ENCODE measurements at regions not wholly inside any gene's neighbourhood (a gene's known extent, or its start where the extent isn't known, plus 50 kb on each side); places are given as distances from the start of the nearest gene placed in this dataset.

GRCh38 chr6:2454180-2454579 is 208.8 kb upstream of the GMDS start:
- DNase-seq: no peak

- DNase-seq: no peak
These were observed 205.1 kb upstream of the GMDS start for GRCh38 chr6:2450546-2450945.

- DNase-seq: no peak
These were observed 204.2 kb upstream of the GMDS start for GRCh38 chr6:2449572-2449940.

DNA sequence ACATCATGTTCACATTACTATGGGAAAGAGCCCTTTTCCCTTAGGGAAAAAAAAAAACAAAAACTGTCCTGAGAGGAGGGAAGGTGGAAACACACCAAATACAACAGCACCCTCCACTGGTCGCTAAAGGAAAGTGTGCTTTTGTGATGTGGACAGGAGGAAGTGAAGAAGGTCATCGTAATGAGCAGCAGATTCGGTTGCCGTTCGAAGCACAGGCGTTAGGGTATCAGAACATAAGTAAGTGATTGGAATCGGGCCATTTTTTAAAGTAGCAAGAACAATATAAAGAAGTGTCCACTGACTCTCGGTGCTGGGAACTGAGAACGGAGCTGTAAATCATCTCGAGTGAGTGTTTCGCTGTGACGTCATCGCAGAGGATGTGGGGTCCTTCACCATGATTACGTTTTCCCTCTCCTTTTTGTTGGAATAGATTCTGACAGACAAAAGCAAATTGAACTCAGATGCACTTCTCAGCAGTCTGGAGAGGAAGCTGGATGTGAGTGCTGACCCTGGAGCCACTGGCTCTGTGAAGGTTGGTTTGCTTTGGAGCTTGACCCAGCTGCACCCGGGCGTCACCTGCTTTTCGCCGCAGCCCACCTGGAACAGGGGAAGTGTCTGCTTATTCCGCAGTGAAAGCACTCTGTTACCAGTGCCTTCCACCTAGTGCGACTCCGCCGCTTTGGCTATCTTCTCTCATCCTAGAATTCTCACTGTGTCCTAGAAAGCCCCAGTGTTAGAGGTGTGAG is 203.6 kb upstream of the GMDS start:
- DNase-seq: no peak

DNA sequence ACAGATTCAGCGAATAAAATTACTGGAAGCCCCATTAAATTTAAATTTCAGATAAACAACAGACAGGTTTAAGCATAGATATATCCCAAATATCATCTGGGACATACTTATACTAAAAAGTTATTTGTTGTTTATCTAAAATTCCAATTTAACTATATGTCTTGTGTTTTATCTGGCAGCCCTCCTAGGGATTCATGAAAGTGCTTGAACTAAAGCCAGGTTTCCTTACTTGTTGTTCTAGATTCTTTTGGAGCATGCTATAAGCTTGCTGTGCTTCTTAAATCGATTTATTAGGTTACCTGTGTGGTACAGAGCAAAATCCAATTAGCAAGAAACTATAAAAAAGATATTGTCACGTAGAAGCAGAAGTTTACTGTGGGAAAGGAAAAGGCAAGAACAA is 202.5 kb upstream of the GMDS start:
- no peak for DNase-seq

DNA sequence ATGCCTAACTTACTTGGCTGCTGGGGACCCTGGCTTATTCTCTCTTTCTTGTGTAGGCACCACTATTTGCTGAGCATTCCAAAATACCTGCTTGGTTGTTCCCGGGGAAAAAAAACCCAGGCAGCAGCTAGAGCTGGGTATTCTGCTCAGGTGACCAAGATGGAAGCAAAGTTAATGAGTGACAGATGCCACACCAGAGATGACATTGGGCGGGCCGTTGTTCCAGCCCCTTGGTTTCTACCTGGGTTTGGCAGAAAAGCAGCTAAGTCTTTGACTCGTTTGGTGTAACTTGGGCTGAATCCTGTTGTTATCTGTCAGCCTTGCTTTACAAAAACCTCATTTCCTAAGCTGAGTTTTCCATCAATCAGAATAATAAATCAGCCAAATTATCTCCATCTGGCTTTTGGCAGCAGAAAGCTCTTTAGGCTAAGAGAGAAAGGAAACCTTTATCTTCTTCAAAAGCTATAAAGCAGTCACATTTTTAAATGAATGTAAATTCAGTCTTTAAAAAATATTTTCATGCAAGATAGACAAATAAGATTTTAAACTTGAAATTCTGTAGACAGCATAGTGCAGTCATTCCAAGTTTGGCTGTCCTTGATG is 202.0 kb upstream of the GMDS start:
- no peak for DNase-seq

GRCh38 chr6:2441601-2442475 is 196.4 kb upstream of the GMDS start:
- no peak for DNase-seq

- no peak for DNase-seq
These were observed 195.1 kb upstream of the GMDS start for GRCh38 chr6:2440516-2440915.

GRCh38 chr6:2439632-2440031 is 194.2 kb upstream of the GMDS start:
- DNase-seq: no peak

DNA sequence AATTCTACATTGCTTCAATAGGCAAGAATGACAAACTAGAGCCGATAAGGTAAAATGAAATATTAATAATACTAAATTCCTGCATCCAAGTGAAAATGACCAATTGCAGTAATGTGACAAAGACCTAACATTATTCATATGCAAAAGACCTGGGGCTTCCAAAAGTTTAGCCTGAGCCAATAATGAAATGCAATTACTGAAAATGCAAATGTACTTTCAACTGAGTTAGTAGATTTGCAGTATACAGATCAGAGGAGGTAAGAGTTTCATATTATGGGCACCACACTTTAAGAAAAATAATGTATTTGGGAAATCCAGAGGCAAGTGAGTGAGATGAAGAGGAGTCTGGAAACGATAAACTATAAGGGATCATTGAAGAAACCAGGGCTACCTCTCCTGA is 193.7 kb upstream of the GMDS start:
- no peak for DNase-seq

- no peak for DNase-seq
These were observed 191.2 kb upstream of the GMDS start for GRCh38 chr6:2436410-2437154.

- DNase-seq: no peak
These were observed 189.9 kb upstream of the GMDS start for GRCh38 chr6:2435323-2435722.

GRCh38 chr6:2434912-2435311 is 189.5 kb upstream of the GMDS start:
- DNase-seq: no peak

- DNase-seq: no peak
These were observed 188.7 kb upstream of the GMDS start for GRCh38 chr6:2434116-2434515.

- no peak for DNase-seq
These were observed 188.3 kb upstream of the GMDS start for GRCh38 chr6:2433711-2434110.

- no peak for DNase-seq
These were observed 187.9 kb upstream of the GMDS start for GRCh38 chr6:2433266-2433665.

- no peak for DNase-seq
These were observed 186.9 kb upstream of the GMDS start for GRCh38 chr6:2432292-2432691.

GRCh38 chr6:2430612-2431011 is 185.2 kb upstream of the GMDS start:
- no peak for DNase-seq

DNA sequence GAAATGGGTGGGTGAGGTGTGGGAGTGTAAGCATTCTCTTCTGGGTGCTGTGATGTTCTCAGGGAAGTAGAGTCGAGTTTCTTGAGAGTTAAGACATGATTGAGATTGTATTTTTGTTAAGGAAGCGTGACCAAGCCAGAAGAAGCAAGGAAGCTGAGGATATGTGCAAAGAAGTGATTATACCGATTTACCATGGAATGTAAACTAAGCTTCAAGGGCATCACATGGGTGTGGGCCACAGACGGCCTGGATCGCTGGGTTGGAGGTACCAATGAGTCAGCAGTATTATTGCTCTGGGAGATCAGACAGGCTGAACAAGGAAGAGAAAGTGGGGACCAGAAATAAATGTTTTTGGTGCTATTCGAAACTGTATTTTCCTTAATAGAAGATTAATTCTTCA is 184.1 kb upstream of the GMDS start:
- no peak for DNase-seq

- DNase-seq: no peak
These were observed 183.6 kb upstream of the GMDS start for GRCh38 chr6:2429032-2429431.

- DNase-seq: no peak
These were observed 181.3 kb upstream of the GMDS start for GRCh38 chr6:2426561-2427340.

GRCh38 chr6:2416128-2416712 is 170.8 kb upstream of the GMDS start:
- DNase-seq: no peak
